ENCODE measurements at regions not wholly inside any gene's neighbourhood (a gene's known extent, or its start where the extent isn't known, plus 50 kb on each side); places are given as distances from the start of the nearest gene placed in this dataset.

- no peaks in the 10 kb centered on the region for H3K9me3 ChIP-seq (ENCODE audit: control insufficient read depth, insufficient read depth, low read depth, low read length)
- no peak overlapping the region for H3K27ac ChIP-seq (ENCODE audit: extremely low read depth, low read depth, low read length)
- ChIA-PET POLR2A (interaction anchor here (1.1 kb wide), 1 partner anchor 11 kb away, joined by 3 read pairs; no protein-coding TSS in a partner anchor), CTCF (interaction anchor here (0.7 kb wide), 1 partner anchor 167 kb away, joined by 4 read pairs; no protein-coding TSS in a partner anchor)
- peaks cover 16% of the 10 kb centered on the region for H3K4me1 ChIP-seq (ENCODE audit: control insufficient read depth, insufficient read depth, low read length)
- H3K36me3 ChIP-seq (ENCODE audit: control insufficient read depth in 2 of 2, insufficient read depth in 1 of 2, low read length in 2 of 2): no peaks in the 10 kb centered on the region
- TF ChIP-seq ZNF426 (tag by site-specific recombination; IDR thresholded peaks at IDR 0.05) (no peak), ZNF398 (tag by site-specific recombination; IDR thresholded peaks at IDR 0.05) (peak; percentile 21; the same call in 1 of the 2 replicates), ZNF544 (tag by site-specific recombination; IDR thresholded peaks at IDR 0.05) (no peak)
- no peak overlapping the region for H3K4me3 ChIP-seq (ENCODE audit: low read depth, low read length)
These were observed 142.2 kb upstream of the ZNF366 start for GRCh38 chr5:72649449-72649848.

- H3K36me3 ChIP-seq (ENCODE audit: control insufficient read depth in 2 of 2, insufficient read depth in 1 of 2, low read length in 2 of 2): no peaks in the 10 kb centered on the region
- H3K4me3 ChIP-seq (ENCODE audit: low read depth, low read length): no peak overlapping the region
- TF ChIP-seq ZNF354C (tag by site-specific recombination; IDR thresholded peaks at IDR 0.05; ENCODE audit: borderline replicate concordance, low read depth): no peak
- TF ChIP-seq PRDM6 (tag by site-specific recombination; IDR thresholded peaks at IDR 0.05): 0 out of 2 replicates have a peak, but pooled peaks have one; percentile 27
- H3K9me3 ChIP-seq (ENCODE audit: control insufficient read depth, insufficient read depth, low read depth, low read length): no peaks in the 10 kb centered on the region
- H3K27ac ChIP-seq (ENCODE audit: extremely low read depth, low read depth, low read length): no peak overlapping the region
- ChIA-PET POLR2A (interaction anchor here (0.6 to 1.1 kb wide), 2 partner anchors 10 to 169 kb away, joined by 3 read pairs; no protein-coding TSS in a partner anchor), CTCF (no interaction called here)
- peaks cover 16% of the 10 kb centered on the region for H3K4me1 ChIP-seq (ENCODE audit: control insufficient read depth, insufficient read depth, low read length)
These were observed 141.3 kb upstream of the ZNF366 start for GRCh38 chr5:72648480-72648879.

GRCh38 chr5:72647806-72648205 is 140.6 kb upstream of the ZNF366 start:
- H3K4me3 ChIP-seq (ENCODE audit: low read depth, low read length): no peak overlapping the region
- no peaks in the 10 kb centered on the region for H3K9me3 ChIP-seq (ENCODE audit: control insufficient read depth, insufficient read depth, low read depth, low read length)
- ChIA-PET CTCF (no interaction called here), POLR2A (interaction anchor here (0.6 kb wide), 1 partner anchor 307 kb away, joined by 5 read pairs; no protein-coding TSS in a partner anchor)
- peaks cover 16% of the 10 kb centered on the region for H3K4me1 ChIP-seq (ENCODE audit: control insufficient read depth, insufficient read depth, low read length)
- no peak overlapping the region for H3K27ac ChIP-seq (ENCODE audit: extremely low read depth, low read depth, low read length)
- no peaks in the 10 kb centered on the region for H3K36me3 ChIP-seq (ENCODE audit: control insufficient read depth in 2 of 2, insufficient read depth in 1 of 2, low read length in 2 of 2)
- TF ChIP-seq ZSCAN23 (tag by site-specific recombination; IDR thresholded peaks at IDR 0.05) (no peak), ZNF175 (tag by site-specific recombination; IDR thresholded peaks at IDR 0.05) (no peak), ZBTB26 (tag by site-specific recombination; optimal IDR thresholded peaks at IDR 0.05) (no peak), ZNF529 (tag by site-specific recombination; IDR thresholded peaks at IDR 0.05; ENCODE audit: insufficient replicate concordance) (no peak), ZNF148 (tag by site-specific recombination; IDR thresholded peaks at IDR 0.05; ENCODE audit: borderline replicate concordance) (no peak), ZNF555 (tag by site-specific recombination; conservative IDR thresholded peaks at IDR 0.05) (no peak), PRDM1 (tag by site-specific recombination; IDR thresholded peaks at IDR 0.05) (no peak), ZNF132 (tag by site-specific recombination; IDR thresholded peaks at IDR 0.05; ENCODE audit: borderline replicate concordance) (no peak), PRDM4 (tag by site-specific recombination; IDR thresholded peaks at IDR 0.05) (no peak), ZNF549 (tag by site-specific recombination; IDR thresholded peaks at IDR 0.05) (no peak), ZNF354C (tag by site-specific recombination; IDR thresholded peaks at IDR 0.05; ENCODE audit: borderline replicate concordance, low read depth) (no peak), ZFHX2 (tag by site-specific recombination; conservative IDR thresholded peaks at IDR 0.05) (peak; percentile 43), ZNF791 (tag by site-specific recombination; IDR thresholded peaks at IDR 0.05) (no peak), RBAK (tag by site-specific recombination; IDR thresholded peaks at IDR 0.05) (no peak), KLF16 (tag by site-specific recombination; IDR thresholded peaks at IDR 0.05) (no peak)

Data from HEK293 (cell line).